Common myeloid progenitor, CD34-positive (primary cell): ENCODE measurements at regions not wholly inside any gene's neighbourhood (a gene's known extent, or its start where the extent isn't known, plus 50 kb on each side); places are given as distances from the start of the nearest gene placed in this dataset.
A peak's percentile ranks its signal among the peaks of the same experiment; 100 is the strongest.

ENCODE experiments used
- CTCF ChIA-PET: fragments of 350-600 bp; sonication (Branson Sonifier 250); formaldehyde crosslinking; loops from one replicate; lab custom pipeline; 2021; ENCODE audit warnings: antibody characterized with exemption; lab: Charles Lee
- POLR2A ChIA-PET: fragments of 350-600 bp; sonication (Branson Sonifier 250); formaldehyde crosslinking; loops from one replicate; lab custom pipeline; 2021; ENCODE audit warnings: antibody characterized with exemption; lab: Charles Lee
- DNase-seq, 3 donors: peaks; one replicate each; pipeline versions ENCODE4 v3.0.0 to v3.0.0-alpha.2; 2013
- H3K27ac ChIP-seq, 2 experiments: 1 replicate in 1 of 2; 2 replicates in 1 of 2; pipeline ENCODE4 v1.7.0; 2013; ENCODE audit warnings: inconsistent platforms in 2 of 2, low read length in 2 of 2, mild to moderate bottlenecking in 2 of 2, low read depth in 1 of 2, moderate library complexity in 1 of 2; ENCODE audit not compliant: severe bottlenecking in 2 of 2, insufficient read depth in 1 of 2, poor library complexity in 1 of 2
- H3K27me3 ChIP-seq, 5 experiments: replicated peaks in 2 of 5; 1 replicate in 3 of 5; 2 replicates in 2 of 5; pipeline versions ENCODE4 v1.6.1 to v1.7.0; 2013; ENCODE audit warnings: low read length in 4 of 5, mild to moderate bottlenecking in 2 of 5, moderate library complexity in 2 of 5, inconsistent platforms in 1 of 5; ENCODE audit not compliant: insufficient read depth in 5 of 5, control insufficient read depth in 4 of 5
- H3K36me3 ChIP-seq, 4 experiments: 1 replicate in 2 of 4; 2 replicates in 2 of 4; pipeline versions ENCODE4 v1.6.1 to v1.7.0; 2013; ENCODE audit warnings: low read length in 3 of 4, control low read depth in 1 of 4, mild to moderate bottlenecking in 1 of 4; ENCODE audit not compliant: control insufficient read depth in 4 of 4, insufficient read depth in 4 of 4
- H3K4me1 ChIP-seq, 4 experiments: 1 replicate in 3 of 4; 2 replicates in 1 of 4; pipeline versions ENCODE4 v1.6.1 to v1.7.1; 2013; ENCODE audit warnings: low read length in 3 of 4, mild to moderate bottlenecking in 3 of 4, control low read depth in 1 of 4, inconsistent platforms in 1 of 4, moderate library complexity in 1 of 4; ENCODE audit not compliant: control insufficient read depth in 4 of 4, insufficient read depth in 4 of 4; ENCODE audit errors: control extremely low read depth in 1 of 4
- H3K4me3 ChIP-seq, 7 experiments: 1 replicate in 4 of 7; 2 replicates in 3 of 7; pipeline versions ENCODE4 v1.5.1 to v1.7.0; 2013; ENCODE audit warnings: mild to moderate bottlenecking in 7 of 7, low read length in 6 of 7, moderate library complexity in 6 of 7, inconsistent platforms in 2 of 7, low read depth in 2 of 7, control low read depth in 1 of 7; ENCODE audit not compliant: insufficient read depth in 4 of 7, control insufficient read depth in 1 of 7; ENCODE audit errors: extremely low read depth in 1 of 7
- H3K9me3 ChIP-seq, 5 experiments: 1 replicate in 4 of 5; 2 replicates in 1 of 5; pipeline versions ENCODE4 v1.6.1 to v1.7.1; 2013; ENCODE audit warnings: low read length in 4 of 5, mild to moderate bottlenecking in 2 of 5, inconsistent platforms in 1 of 5, low read depth in 1 of 5, moderate library complexity in 1 of 5; ENCODE audit not compliant: control insufficient read depth in 4 of 5, insufficient read depth in 2 of 5; ENCODE audit errors: control extremely low read depth in 1 of 5
- WGBS: methylation state at CpG from one replicate; pipeline ENCODE4 v1.1.5; 2013; ENCODE audit not compliant: insufficient coverage; 5-methylcytosine and 5-hydroxymethylcytosine counted together

GRCh38 chr5:90305041-90305720 is 104.4 kb downstream of the CETN3 start:
- WGBS = 100% methylated on average over 3 of the region's 3 CpGs
- H3K27ac ChIP-seq = no peak overlapping the region
- H3K27me3 ChIP-seq = no peaks in the 10 kb centered on the region
- DNase-seq = no peak
- CTCF ChIA-PET = interaction anchor here (0.6 kb wide), 1 partner anchor 99 kb away, joined by 3 read pairs; no protein-coding TSS in a partner anchor
- no peaks in the 10 kb centered on the region for H3K9me3 ChIP-seq
- POLR2A ChIA-PET = no interaction called here
- no peaks in the 10 kb centered on the region for H3K36me3 ChIP-seq
- no peak overlapping the region for H3K4me3 ChIP-seq
- H3K4me1 ChIP-seq = no peaks in the 10 kb centered on the region

- ChIA-PET POLR2A (no interaction called here), CTCF (no interaction called here)
- H3K27me3 ChIP-seq = no peaks in the 10 kb centered on the region
- WGBS = 42% methylated on average over 2 of the region's 2 CpGs
- no peaks in the 10 kb centered on the region for H3K36me3 ChIP-seq
- no peaks in the 10 kb centered on the region for H3K4me1 ChIP-seq
- no peaks in the 10 kb centered on the region for H3K9me3 ChIP-seq
- no peak overlapping the region for H3K4me3 ChIP-seq
- no peak overlapping the region for H3K27ac ChIP-seq
- DNase-seq = peak in 1 of 3 donors; percentile 7
These were observed 108.3 kb downstream of the CETN3 start for GRCh38 chr5:90301248-90301647.

DNA sequence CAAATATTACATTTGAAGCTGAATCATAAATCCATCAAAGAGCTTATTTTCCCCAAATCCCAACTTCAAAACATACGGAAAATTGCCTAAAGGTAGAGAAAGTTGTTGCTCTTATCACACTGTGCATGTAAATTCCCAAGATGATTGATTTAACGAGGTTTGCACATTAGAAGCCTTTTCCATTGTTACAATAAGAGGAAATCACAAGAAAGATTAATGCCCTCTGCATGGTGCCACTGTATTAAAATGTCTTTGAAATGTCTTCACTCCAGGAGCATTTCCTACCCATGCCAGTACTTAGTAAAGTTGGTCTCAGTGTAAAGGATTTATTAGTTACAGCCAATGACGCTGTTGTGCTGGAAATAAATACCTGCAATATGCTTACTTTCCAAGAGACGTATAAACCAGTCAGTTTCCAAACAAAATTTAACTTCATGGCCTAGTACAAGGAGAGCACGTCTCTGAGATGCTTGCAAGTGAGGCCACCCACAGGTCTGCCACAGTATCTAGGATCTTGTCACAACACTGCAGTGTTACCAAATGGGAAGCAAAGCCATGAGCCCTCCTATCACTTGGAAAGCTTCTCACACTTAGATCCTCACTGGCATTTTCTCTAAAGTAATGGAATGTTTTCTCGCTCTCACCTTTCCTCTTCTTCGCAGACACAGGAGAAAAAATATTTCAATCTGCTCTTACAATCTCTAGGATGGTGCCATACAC is 112.4 kb downstream of the CETN3 start:
- DNase-seq = no peak
- Histone ChIP-seq H3K4me3 (no peak overlapping the region), H3K9me3 (no peaks in the 10 kb centered on the region), H3K36me3 (no peaks in the 10 kb centered on the region), H3K4me1 (no peaks in the 10 kb centered on the region), H3K27ac (no peak overlapping the region), H3K27me3 (no peaks in the 10 kb centered on the region)
- 97% methylated on average over 3 of the region's 7 CpGs for WGBS
- CTCF ChIA-PET = no interaction called here
- POLR2A ChIA-PET = no interaction called here

DNA sequence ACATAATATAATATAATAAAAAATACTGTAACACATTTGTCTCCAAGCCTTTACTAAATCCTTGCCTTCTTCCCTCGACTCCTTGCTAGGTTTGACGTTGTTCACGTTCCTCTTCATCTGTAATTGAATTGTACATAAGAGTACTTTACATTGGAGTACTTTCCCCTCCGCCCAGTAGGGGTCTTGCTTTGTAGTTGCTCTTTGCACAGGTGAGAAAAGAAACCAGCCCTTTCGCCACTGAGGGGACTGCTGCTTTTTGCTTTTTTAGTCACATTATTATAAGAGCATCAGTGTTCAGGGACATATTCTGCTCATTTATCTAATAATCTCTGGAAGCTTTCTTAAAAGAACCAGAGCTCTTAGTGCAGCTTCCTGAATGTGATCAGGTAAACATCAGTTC is 115.0 kb downstream of the CETN3 start:
- H3K4me1 ChIP-seq = no peaks in the 10 kb centered on the region
- DNase-seq = no peak
- WGBS = 100% methylated on average over 1 of the region's 5 CpGs
- no peaks in the 10 kb centered on the region for H3K27me3 ChIP-seq
- no peaks in the 10 kb centered on the region for H3K36me3 ChIP-seq
- POLR2A ChIA-PET = no interaction called here
- no peak overlapping the region for H3K27ac ChIP-seq
- no peaks in the 10 kb centered on the region for H3K9me3 ChIP-seq
- H3K4me3 ChIP-seq = no peak overlapping the region
- CTCF ChIA-PET = interaction anchor here (0.6 kb wide), 1 partner anchor 747 kb away, joined by 3 read pairs; no protein-coding TSS in a partner anchor

DNA sequence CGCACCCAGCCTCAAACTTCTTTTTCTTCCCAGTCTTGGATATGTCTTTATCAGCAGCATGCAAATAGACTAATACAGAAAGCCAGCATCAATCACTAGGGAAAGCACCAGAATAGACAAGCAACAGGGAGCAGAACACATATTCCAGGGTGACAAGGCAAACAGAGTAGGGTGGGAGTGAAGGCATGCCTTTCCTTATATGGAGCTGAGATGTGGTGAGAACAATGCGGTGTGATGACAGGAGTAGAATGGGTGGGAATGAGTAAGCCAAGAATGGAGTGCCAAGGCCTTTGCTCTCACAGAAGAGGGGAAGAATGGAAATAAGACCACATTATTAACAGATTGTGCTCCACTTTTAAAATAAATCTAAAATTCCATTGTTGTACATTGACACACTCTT is 115.6 kb downstream of the CETN3 start:
- no peaks in the 10 kb centered on the region for H3K4me1 ChIP-seq
- no peak overlapping the region for H3K27ac ChIP-seq
- DNase-seq = no peak
- no peak overlapping the region for H3K4me3 ChIP-seq
- CTCF ChIA-PET = no interaction called here
- POLR2A ChIA-PET = no interaction called here
- no peaks in the 10 kb centered on the region for H3K27me3 ChIP-seq
- WGBS = 100% methylated on average over 1 of the region's 2 CpGs
- H3K9me3 ChIP-seq = no peaks in the 10 kb centered on the region
- H3K36me3 ChIP-seq = no peaks in the 10 kb centered on the region

DNA sequence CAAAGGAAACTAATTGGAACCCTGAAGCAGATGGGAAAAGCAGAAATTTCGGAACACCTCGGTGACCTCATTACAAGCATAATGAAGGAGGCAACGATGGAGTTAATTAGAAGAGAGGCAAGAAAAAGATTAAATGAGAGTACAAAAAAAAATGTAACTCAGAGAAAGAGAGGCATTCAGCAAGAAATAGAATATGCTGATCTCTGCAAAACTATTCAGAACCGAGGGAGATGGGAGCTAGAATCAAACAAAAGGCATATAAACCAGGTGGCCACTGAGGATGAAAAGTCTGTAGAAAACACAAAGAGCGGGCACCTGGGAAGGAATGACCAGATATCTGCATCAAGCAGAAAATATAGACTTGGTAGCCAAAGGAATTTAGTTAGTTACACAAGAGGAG is 118.9 kb downstream of the CETN3 start:
- WGBS = 95% methylated on average over 5 of the region's 5 CpGs
- no peaks in the 10 kb centered on the region for H3K9me3 ChIP-seq
- no peaks in the 10 kb centered on the region for H3K27me3 ChIP-seq
- no peak for DNase-seq
- H3K4me3 ChIP-seq = no peak overlapping the region
- H3K4me1 ChIP-seq = no peaks in the 10 kb centered on the region
- H3K36me3 ChIP-seq = no peaks in the 10 kb centered on the region
- POLR2A ChIA-PET = no interaction called here
- CTCF ChIA-PET = no interaction called here
- H3K27ac ChIP-seq = no peak overlapping the region

GRCh38 chr5:90289837-90290236 is 119.7 kb downstream of the CETN3 start:
- CTCF ChIA-PET = no interaction called here

More at GRCh38 chr5:90289837-90290236, 119.7 kb downstream of the CETN3 start:
- WGBS = 86% methylated on average over 3 of the region's 5 CpGs
- no peak for DNase-seq
- H3K36me3 ChIP-seq = no peaks in the 10 kb centered on the region
- H3K9me3 ChIP-seq = no peaks in the 10 kb centered on the region
- POLR2A ChIA-PET = no interaction called here
- no peak overlapping the region for H3K27ac ChIP-seq
- H3K4me3 ChIP-seq = no peak overlapping the region
- H3K27me3 ChIP-seq = no peaks in the 10 kb centered on the region
- H3K4me1 ChIP-seq = no peaks in the 10 kb centered on the region
